ENCODE measurements at regions not wholly inside any gene's neighbourhood (a gene's known extent, or its start where the extent isn't known, plus 50 kb on each side); places are given as distances from the start of the nearest gene placed in this dataset.

GRCh38 chr7:146002431-146003078, 114.0 kb upstream of the CNTNAP2 start:
- TF ChIP-seq CTCF (IDR thresholded peaks at IDR 0.05) (no peak), POLR2A (IDR thresholded peaks at IDR 0.05) (no peak)

Data from breast epithelium (tissue), 3 donors.